Ishikawa (cell line): ENCODE measurements at regions not wholly inside any gene's neighbourhood (a gene's known extent, or its start where the extent isn't known, plus 50 kb on each side); places are given as distances from the start of the nearest gene placed in this dataset.
A peak's percentile ranks its signal among the peaks of the same experiment; 100 is the strongest.

Experiments used
- CEBPB ChIP-seq: IDR thresholded peaks from 2 replicates; pipeline ENCODE4 v1.6.1; 2012
- CREB1 ChIP-seq: IDR thresholded peaks from 2 replicates; pipeline ENCODE4 v1.6.1; 2012; ENCODE audit warnings: low read depth
- EGR1 ChIP-seq: IDR thresholded peaks from 2 replicates; pipeline ENCODE4 v1.6.1; 2012
- EP300 ChIP-seq: IDR thresholded peaks from 2 replicates; pipeline ENCODE4 v1.6.1; 2012; ENCODE audit warnings: borderline replicate concordance
- FOXM1 ChIP-seq: IDR thresholded peaks from 2 replicates; pipeline ENCODE4 v1.6.1; 2012; ENCODE audit warnings: low read depth, borderline replicate concordance
- MAX ChIP-seq: IDR thresholded peaks from 2 replicates; pipeline ENCODE4 v1.6.1; 2012
- NFIC ChIP-seq: IDR thresholded peaks from 2 replicates; pipeline ENCODE4 v1.6.1; 2012
- RAD21 ChIP-seq: IDR thresholded peaks from 2 replicates; pipeline ENCODE4 v1.6.1; 2012; ENCODE audit warnings: low read depth
- REST ChIP-seq: IDR thresholded peaks from 2 replicates; pipeline ENCODE4 v1.6.1; 2012; ENCODE audit warnings: low read depth, mild to moderate bottlenecking
- TAF1 ChIP-seq: IDR thresholded peaks from 2 replicates; pipeline ENCODE4 v1.6.1; 2012; ENCODE audit warnings: low read depth, mild to moderate bottlenecking
- TCF12 ChIP-seq: IDR thresholded peaks from 2 replicates; pipeline ENCODE4 v1.6.1; 2012; ENCODE audit warnings: low read depth
- TEAD4 ChIP-seq: IDR thresholded peaks from 2 replicates; pipeline ENCODE4 v1.6.1; 2012
- USF1 ChIP-seq: IDR thresholded peaks from 2 replicates; pipeline ENCODE4 v1.6.1; 2012
- YY1 ChIP-seq: IDR thresholded peaks from 2 replicates; pipeline ENCODE4 v1.6.1; 2012; ENCODE audit warnings: low read depth
- ZBTB7A ChIP-seq: IDR thresholded peaks from 2 replicates; pipeline ENCODE4 v1.6.1; 2012; ENCODE audit warnings: low read depth

- peak; percentile 31; the same call in 1 of the 2 replicates for TF ChIP-seq NFIC
- no peak for TF ChIP-seq FOXM1
Measured at GRCh38 chr5:90201923-90202322, 207.6 kb downstream of the CETN3 start.

- TF ChIP-seq YY1 (no peak), RAD21 (no peak), EGR1 (no peak), EP300 (no peak), TAF1 (no peak), TEAD4 (no peak), CEBPB (no peak), CREB1 (no peak), REST (no peak), USF1 (no peak), FOXM1 (no peak), MAX (no peak), TCF12 (no peak), NFIC (no peak), ZBTB7A (no peak)
Measured at GRCh38 chr5:90193185-90193822, 216.3 kb downstream of the CETN3 start.

- TF ChIP-seq EGR1 (no peak), EP300 (no peak), FOXM1 (no peak)
Measured at GRCh38 chr5:90191352-90192045, 218.1 kb downstream of the CETN3 start.

GRCh38 chr5:90185897-90186468 is 223.6 kb downstream of the CETN3 start:
- TF ChIP-seq EGR1 (no peak), REST (no peak), NFIC (no peak), TEAD4 (no peak), TCF12 (no peak), ZBTB7A (no peak), MAX (no peak), TAF1 (no peak), EP300 (no peak), CREB1 (no peak), CEBPB (no peak), USF1 (no peak), YY1 (no peak), RAD21 (no peak), FOXM1 (no peak)

GRCh38 chr5:90184764-90185163 is 224.8 kb downstream of the CETN3 start:
- no peak for TF ChIP-seq REST
- no peak for TF ChIP-seq YY1
- no peak for TF ChIP-seq USF1
- TF ChIP-seq ZBTB7A: no peak
- no peak for TF ChIP-seq NFIC
- no peak for TF ChIP-seq CREB1
- TF ChIP-seq MAX: no peak
- TF ChIP-seq RAD21: no peak
